Prostate gland (tissue), 2 donors: ENCODE measurements at regions not wholly inside any gene's neighbourhood (a gene's known extent, or its start where the extent isn't known, plus 50 kb on each side); places are given as distances from the start of the nearest gene placed in this dataset.

Source experiments
- CTCF ChIP-seq, 4 experiments: fragments of 200-600 bp in 2 of 4; fragments of 450-650 bp in 2 of 4; sonication (generic) in 2 of 4; IDR thresholded peaks; 1 replicate in 3 of 4; 2 replicates in 1 of 4; pipeline ENCODE4 v1.5.1; 2016 to 2019; ENCODE audit warnings: antibody characterized with exemption in 4 of 4, mild to moderate bottlenecking in 2 of 4, moderate library complexity in 2 of 4
- POLR2A ChIP-seq: fragments of 450-650 bp; IDR thresholded peaks from one replicate; pipeline ENCODE4 v1.6.1; 2016; ENCODE audit warnings: antibody characterized with exemption, mild to moderate bottlenecking
- POLR2AphosphoS5 ChIP-seq: sonication (generic); formaldehyde crosslinking; IDR thresholded peaks from one replicate; pipeline ENCODE4 v1.6.1; 2017; ENCODE audit warnings: antibody characterized with exemption

GRCh38 chr12:76692846-76693245 lies 71.1 kb upstream of the ZDHHC17 start:
- TF ChIP-seq POLR2AphosphoS5 = no peak
- no peak for TF ChIP-seq POLR2A
- TF ChIP-seq CTCF (IDR thresholded peaks at IDR 0.05) = no peak
